ENCODE measurements at regions not wholly inside any gene's neighbourhood (a gene's known extent, or its start where the extent isn't known, plus 50 kb on each side); places are given as distances from the start of the nearest gene placed in this dataset.

DNA sequence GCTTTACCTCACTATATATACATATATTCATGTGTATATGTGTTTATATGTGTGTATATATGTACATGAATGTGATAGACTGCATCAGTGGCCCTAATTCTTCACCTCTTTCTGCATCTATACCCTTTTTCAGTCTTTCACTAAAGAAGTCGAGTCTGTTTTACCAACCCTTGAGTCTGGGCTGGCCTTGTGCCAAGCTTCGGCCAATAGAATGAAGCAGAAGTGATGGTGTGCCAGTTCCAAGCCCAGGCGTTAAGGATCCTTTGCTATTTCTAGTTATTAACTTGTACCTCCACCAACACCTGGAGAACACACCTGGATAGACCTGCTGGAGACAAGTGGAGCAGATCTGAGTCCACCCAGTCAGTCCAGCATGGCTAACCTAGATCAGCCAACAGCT lies 61.6 kb upstream of the PPM1J start:
- TF ChIP-seq, protein P1, sequence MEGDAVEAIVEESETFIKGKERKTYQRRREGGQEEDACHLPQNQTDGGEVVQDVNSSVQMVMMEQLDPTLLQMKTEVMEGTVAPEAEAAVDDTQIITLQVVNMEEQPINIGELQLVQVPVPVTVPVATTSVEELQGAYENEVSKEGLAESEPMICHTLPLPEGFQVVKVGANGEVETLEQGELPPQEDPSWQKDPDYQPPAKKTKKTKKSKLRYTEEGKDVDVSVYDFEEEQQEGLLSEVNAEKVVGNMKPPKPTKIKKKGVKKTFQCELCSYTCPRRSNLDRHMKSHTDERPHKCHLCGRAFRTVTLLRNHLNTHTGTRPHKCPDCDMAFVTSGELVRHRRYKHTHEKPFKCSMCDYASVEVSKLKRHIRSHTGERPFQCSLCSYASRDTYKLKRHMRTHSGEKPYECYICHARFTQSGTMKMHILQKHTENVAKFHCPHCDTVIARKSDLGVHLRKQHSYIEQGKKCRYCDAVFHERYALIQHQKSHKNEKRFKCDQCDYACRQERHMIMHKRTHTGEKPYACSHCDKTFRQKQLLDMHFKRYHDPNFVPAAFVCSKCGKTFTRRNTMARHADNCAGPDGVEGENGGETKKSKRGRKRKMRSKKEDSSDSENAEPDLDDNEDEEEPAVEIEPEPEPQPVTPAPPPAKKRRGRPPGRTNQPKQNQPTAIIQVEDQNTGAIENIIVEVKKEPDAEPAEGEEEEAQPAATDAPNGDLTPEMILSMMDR (IDR thresholded peaks at IDR 0.05) = no peak
- H3K36me3 ChIP-seq = no peaks in the 10 kb centered on the region
- H3K4me3 ChIP-seq (ENCODE audit: low read depth in 1 of 2, low read length in 1 of 2) = no peak overlapping the region
- no peaks in the 10 kb centered on the region for H3K9me3 ChIP-seq
- no peaks in the 10 kb centered on the region for H3K4me1 ChIP-seq (ENCODE audit: control insufficient read depth in 1 of 2, insufficient read depth in 1 of 2, low read depth in 1 of 2, low read length in 1 of 2)
- H3K27me3 ChIP-seq = peaks cover 8% of the 10 kb centered on the region
- no peak overlapping the region for H3K27ac ChIP-seq

DNA sequence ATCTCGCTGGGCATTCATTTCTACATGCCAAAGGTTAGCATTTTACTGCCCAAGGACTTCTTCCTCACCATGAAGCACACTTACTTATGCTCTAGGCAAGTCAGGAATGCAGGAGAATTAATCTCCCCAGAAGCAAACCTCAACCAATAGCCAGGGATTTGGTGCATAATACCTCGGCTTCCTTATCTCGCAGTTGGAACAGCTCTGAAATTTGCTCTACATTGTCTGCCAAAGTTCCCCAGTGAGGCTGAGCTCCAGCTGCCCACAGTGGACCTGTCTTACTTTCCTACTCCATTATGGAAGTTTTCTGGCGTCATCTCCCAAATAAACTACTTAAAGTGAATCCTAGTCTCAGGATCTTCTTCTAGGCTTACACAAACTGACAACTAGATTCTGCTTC lies 57.6 kb upstream of the PPM1J start:
- peaks cover 34% of the 10 kb centered on the region for H3K27me3 ChIP-seq
- no peaks in the 10 kb centered on the region for H3K4me1 ChIP-seq (ENCODE audit: control insufficient read depth in 1 of 2, insufficient read depth in 1 of 2, low read depth in 1 of 2, low read length in 1 of 2)
- H3K27ac ChIP-seq = no peak overlapping the region
- no peaks in the 10 kb centered on the region for H3K36me3 ChIP-seq
- H3K9me3 ChIP-seq = no peaks in the 10 kb centered on the region
- TF ChIP-seq, protein P1 (IDR thresholded peaks at IDR 0.05) = no peak
- H3K4me3 ChIP-seq (ENCODE audit: low read depth in 1 of 2, low read length in 1 of 2) = no peak overlapping the region

DNA sequence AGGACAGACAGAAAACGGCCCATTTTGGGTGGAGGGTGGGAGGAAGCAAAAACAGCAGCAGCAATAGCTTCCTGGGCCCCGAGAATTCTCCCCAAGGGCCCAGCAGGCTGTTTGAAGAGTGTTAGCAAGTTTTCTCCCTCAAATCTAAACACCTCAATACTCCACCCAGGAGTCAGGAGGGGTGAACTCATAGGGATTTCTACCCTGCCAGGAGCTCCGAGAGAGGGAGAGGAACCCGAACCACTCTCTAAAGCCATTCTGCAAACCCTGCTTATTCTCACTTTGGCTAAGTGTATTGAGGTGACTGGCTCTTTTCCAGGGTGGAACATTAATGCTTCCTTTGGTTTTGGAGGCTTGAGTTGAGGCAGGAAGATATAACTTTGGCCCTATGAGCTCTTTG lies 55.6 kb upstream of the PPM1J start:
- peaks cover 34% of the 10 kb centered on the region for H3K27me3 ChIP-seq
- H3K27ac ChIP-seq = no peak overlapping the region
- TF ChIP-seq, protein P1 (IDR thresholded peaks at IDR 0.05) = no peak
- no peak overlapping the region for H3K4me3 ChIP-seq (ENCODE audit: low read depth in 1 of 2, low read length in 1 of 2)
- no peaks in the 10 kb centered on the region for H3K4me1 ChIP-seq (ENCODE audit: control insufficient read depth in 1 of 2, insufficient read depth in 1 of 2, low read depth in 1 of 2, low read length in 1 of 2)
- H3K9me3 ChIP-seq = no peaks in the 10 kb centered on the region
- no peaks in the 10 kb centered on the region for H3K36me3 ChIP-seq

DNA sequence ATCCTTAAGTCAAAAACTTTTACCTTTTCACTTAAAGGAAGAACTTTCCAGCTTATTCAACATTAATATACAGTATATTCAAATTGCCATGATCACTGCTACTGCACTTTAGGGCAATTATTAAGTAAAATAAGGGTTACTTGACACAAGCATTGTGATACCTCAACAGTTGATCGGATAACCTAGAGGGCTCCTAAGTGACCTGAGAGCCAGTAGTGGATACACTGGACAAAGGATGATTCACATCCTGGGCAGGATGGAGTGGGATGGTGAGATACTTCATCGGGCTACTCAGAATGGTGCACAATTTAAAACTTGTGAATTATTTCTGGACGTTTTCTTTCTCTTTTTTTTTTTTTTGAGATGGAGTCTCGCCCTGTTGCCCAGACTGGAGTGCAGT lies 54.5 kb upstream of the PPM1J start:
- TF ChIP-seq, protein P1 (IDR thresholded peaks at IDR 0.05) = no peak
- Histone ChIP-seq H3K27me3 (peaks cover 34% of the 10 kb centered on the region), H3K9me3 (no peaks in the 10 kb centered on the region), H3K36me3 (no peaks in the 10 kb centered on the region), H3K4me3 (ENCODE audit: low read depth in 1 of 2, low read length in 1 of 2) (no peak overlapping the region), H3K27ac (no peak overlapping the region), H3K4me1 (ENCODE audit: control insufficient read depth in 1 of 2, insufficient read depth in 1 of 2, low read depth in 1 of 2, low read length in 1 of 2) (no peaks in the 10 kb centered on the region)

DNA sequence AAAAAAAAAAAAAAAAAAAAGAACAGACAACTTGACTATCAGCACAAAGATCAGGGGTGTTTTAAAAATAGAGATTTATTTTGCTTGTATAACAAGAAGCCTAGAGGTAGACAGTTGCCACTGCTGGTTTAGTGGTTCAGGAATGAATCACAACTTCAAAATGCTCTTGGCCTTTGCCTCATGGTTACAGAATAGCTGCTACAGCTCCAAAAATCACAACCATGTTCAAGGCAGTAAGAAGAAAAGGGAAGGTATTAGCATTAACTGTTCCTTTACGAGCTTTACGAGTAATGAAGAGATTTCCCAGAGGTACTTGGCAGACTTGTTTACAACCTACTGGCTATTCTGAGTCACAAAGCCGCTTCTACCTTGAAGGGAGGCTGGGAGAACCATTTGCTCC lies 52.5 kb upstream of the PPM1J start:
- Histone ChIP-seq H3K27ac (no peak overlapping the region), H3K36me3 (no peaks in the 10 kb centered on the region), H3K4me3 (ENCODE audit: low read depth in 1 of 2, low read length in 1 of 2) (no peak overlapping the region), H3K4me1 (ENCODE audit: control insufficient read depth in 1 of 2, insufficient read depth in 1 of 2, low read depth in 1 of 2, low read length in 1 of 2) (no peaks in the 10 kb centered on the region), H3K9me3 (no peaks in the 10 kb centered on the region), H3K27me3 (peaks cover 39% of the 10 kb centered on the region)
- TF ChIP-seq, protein P1 (IDR thresholded peaks at IDR 0.05) = no peak

All from neutrophil (primary cell).